ENCODE measurements at regions not wholly inside any gene's neighbourhood (a gene's known extent, or its start where the extent isn't known, plus 50 kb on each side); places are given as distances from the start of the nearest gene placed in this dataset.
"Not testable (repeated sequence)": the region's sequence is repeated elsewhere in the genome, so short reads cannot be mapped to it uniquely, and the experiment has no call there.

GRCh38 chr17:21759636-21760035 lies 67.3 kb downstream of the KCNJ18 start:
- not testable (repeated sequence) for TF ChIP-seq CTCF, POLR2A, POLR2AphosphoS5 (IDR thresholded peaks at IDR 0.05)

Data from suprapubic skin (tissue), 4 donors.